ENCODE measurements at regions not wholly inside any gene's neighbourhood (a gene's known extent, or its start where the extent isn't known, plus 50 kb on each side); places are given as distances from the start of the nearest gene placed in this dataset.

DNA sequence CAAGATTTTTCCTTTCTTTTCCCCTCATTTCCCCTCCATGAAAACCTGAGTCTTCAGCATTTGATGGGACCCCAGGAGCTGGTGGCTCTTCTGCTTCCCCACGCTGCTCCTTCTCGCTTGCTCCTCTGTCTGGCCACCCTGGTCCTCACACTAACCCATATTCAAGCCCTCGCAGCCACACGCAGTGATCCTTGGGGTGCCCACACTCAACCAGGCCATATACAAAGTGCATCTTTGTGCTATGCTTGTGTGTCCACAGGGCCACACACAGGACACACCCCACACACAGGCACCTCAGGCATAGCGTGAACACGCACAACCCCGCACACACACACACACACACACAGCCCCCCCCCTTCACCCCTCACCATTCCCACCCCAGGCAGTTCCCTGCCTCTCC lies 132.1 kb downstream of the URI1 start:
- Histone ChIP-seq H3K36me3 (ENCODE audit: control insufficient read depth, insufficient read depth, low read length) (no peaks in the 10 kb centered on the region), H3K27ac (ENCODE audit: extremely low read depth, low read depth, low read length) (no peak overlapping the region), H3K9ac (ENCODE audit: insufficient read depth in 1 of 2, low read depth in 2 of 2, low read length in 2 of 2) (no peak overlapping the region), H3K4me1 (replicated peaks in 1 of 2; ENCODE audit: control insufficient read depth in 2 of 2, insufficient read depth in 2 of 2, low read length in 2 of 2) (peaks cover 0 to 9% of the 10 kb centered on the region in 2 experiments; a peak in 1 of 5 replicates), H3K79me2 (ENCODE audit: control insufficient read depth, insufficient read depth, low read length) (no peaks in the 10 kb centered on the region), H3K4me3 (no peak overlapping the region), H3K9me3 (replicated peaks; ENCODE audit: control insufficient read depth, insufficient read depth, low read depth, low read length) (no peaks in the 10 kb centered on the region), H4K20me1 (replicated peaks; ENCODE audit: control insufficient read depth, insufficient read depth, low read length) (peaks cover 3% of the 10 kb centered on the region; the same call in 1 of the 2 replicates), H2AFZ (ENCODE audit: low read depth, low read length) (no peak overlapping the region), H3K9me1 (ENCODE audit: control insufficient read depth, insufficient read depth, low read length) (no peaks in the 10 kb centered on the region), H3K4me2 (ENCODE audit: insufficient read depth, low read length) (no peak overlapping the region), H3K27me3 (ENCODE audit: control insufficient read depth in 2 of 2, insufficient read depth in 2 of 2, low read length in 2 of 2) (peaks cover 25 to 72% of the 10 kb centered on the region in 2 experiments)
- no peak for ATAC-seq
- FAIRE-seq = no peak
- in situ Hi-C loops (cut with MboI) (no loop called here), intact Hi-C loops (cut with micrococcal nuclease) (no loop called here)
- POLR2A ChIA-PET = interaction anchor here (0.6 to 1.5 kb wide), 2 partner anchors 9 to 61 kb away, joined by 4 to 5 read pairs; no protein-coding TSS in a partner anchor
- CTCF ChIA-PET (ENCODE audit: low intra/inter-chr PET ratio) = no interaction called here
- TF ChIP-seq ZNF197 (CRISPR knock-in tag; IDR thresholded peaks at IDR 0.05; ENCODE audit: low read depth) = no peak
- TF ChIP-seq GTF2E2 (tag; IDR thresholded peaks at IDR 0.05) = no peak
- TF ChIP-seq ZNF445 (CRISPR knock-in tag; IDR thresholded peaks at IDR 0.05; ENCODE audit: low read depth) = no peak
- TF ChIP-seq, protein P1, sequence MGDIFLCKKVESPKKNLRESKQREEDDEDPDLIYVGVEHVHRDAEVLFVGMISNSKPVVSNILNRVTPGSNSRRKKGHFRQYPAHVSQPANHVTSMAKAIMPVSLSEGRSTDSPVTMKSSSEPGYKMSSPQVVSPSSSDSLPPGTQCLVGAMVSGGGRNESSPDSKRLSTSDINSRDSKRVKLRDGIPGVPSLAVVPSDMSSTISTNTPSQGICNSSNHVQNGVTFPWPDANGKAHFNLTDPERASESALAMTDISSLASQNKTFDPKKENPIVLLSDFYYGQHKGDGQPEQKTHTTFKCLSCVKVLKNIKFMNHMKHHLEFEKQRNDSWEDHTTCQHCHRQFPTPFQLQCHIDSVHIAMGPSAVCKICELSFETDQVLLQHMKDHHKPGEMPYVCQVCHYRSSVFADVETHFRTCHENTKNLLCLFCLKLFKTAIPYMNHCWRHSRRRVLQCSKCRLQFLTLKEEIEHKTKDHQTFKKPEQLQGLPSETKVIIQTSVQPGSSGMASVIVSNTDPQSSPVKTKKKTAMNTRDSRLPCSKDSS (IDR thresholded peaks at IDR 0.05; ENCODE audit: low read depth, partially characterized antibody) = no peak
- TF ChIP-seq, protein P2, sequence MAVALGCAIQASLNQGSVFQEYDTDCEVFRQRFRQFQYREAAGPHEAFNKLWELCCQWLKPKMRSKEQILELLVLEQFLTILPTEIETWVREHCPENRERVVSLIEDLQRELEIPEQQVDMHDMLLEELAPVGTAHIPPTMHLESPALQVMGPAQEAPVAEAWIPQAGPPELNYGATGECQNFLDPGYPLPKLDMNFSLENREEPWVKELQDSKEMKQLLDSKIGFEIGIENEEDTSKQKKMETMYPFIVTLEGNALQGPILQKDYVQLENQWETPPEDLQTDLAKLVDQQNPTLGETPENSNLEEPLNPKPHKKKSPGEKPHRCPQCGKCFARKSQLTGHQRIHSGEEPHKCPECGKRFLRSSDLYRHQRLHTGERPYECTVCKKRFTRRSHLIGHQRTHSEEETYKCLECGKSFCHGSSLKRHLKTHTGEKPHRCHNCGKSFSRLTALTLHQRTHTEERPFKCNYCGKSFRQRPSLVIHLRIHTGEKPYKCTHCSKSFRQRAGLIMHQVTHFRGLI (CRISPR knock-in tag; IDR thresholded peaks at IDR 0.05) = no peak
- no peak for TF ChIP-seq BCL6 (CRISPR knock-in tag; IDR thresholded peaks at IDR 0.05)
- 4% methylated on average over 3 of the region's 7 CpGs for WGBS (ENCODE audit: insufficient coverage, low coverage, missing lambda C conversion rate)
- BruUV-seq (replicated peaks) = no TSS peak
- DNase-seq (ENCODE audit: extremely low read depth in 1 of 4, low spot score in 3 of 4) = no peak

Data from K562 (cell line).